Breast epithelium (tissue), 3 donors: ENCODE measurements at regions not wholly inside any gene's neighbourhood (a gene's known extent, or its start where the extent isn't known, plus 50 kb on each side); places are given as distances from the start of the nearest gene placed in this dataset.

ENCODE experiments used
- CTCF ChIP-seq, 3 donors: fragments of 450-650 bp; IDR thresholded peaks; one replicate each; pipeline ENCODE4 v1.5.1; 2016 to 2017; ENCODE audit warnings: antibody characterized with exemption in 3 of 3, mild to moderate bottlenecking in 3 of 3, moderate library complexity in 3 of 3
- POLR2A ChIP-seq: fragments of 450-650 bp; IDR thresholded peaks from one replicate; pipeline ENCODE4 v1.6.1; 2016; ENCODE audit warnings: antibody characterized with exemption, mild to moderate bottlenecking, moderate library complexity
- POLR2AphosphoS5 ChIP-seq, 3 donors: sonication (generic); formaldehyde crosslinking; IDR thresholded peaks; one replicate each; pipeline ENCODE4 v1.6.1; 2017; ENCODE audit warnings: antibody characterized with exemption in 3 of 3

GRCh38 chr11:69550846-69551245 is 69.4 kb downstream of the LINC01488 start:
- no peak for TF ChIP-seq POLR2A
- no peak for TF ChIP-seq CTCF (IDR thresholded peaks at IDR 0.05)
- TF ChIP-seq POLR2AphosphoS5 (IDR thresholded peaks at IDR 0.05), result no peak
